ENCODE measurements at regions not wholly inside any gene's neighbourhood (a gene's known extent, or its start where the extent isn't known, plus 50 kb on each side); places are given as distances from the start of the nearest gene placed in this dataset.

GRCh38 chr15:75131269-75131643, 70.4 kb upstream of the C15orf39 start:
- DNase-seq = no peak

GRCh38 chr15:75134748-75135147, 66.9 kb upstream of the C15orf39 start:
- no peak for DNase-seq

GRCh38 chr15:75136118-75136517, 65.6 kb upstream of the C15orf39 start:
- no peak for DNase-seq

GRCh38 chr15:75136758-75137157, 64.9 kb upstream of the C15orf39 start:
- DNase-seq = no peak

GRCh38 chr15:75138016-75138999, 63.4 kb upstream of the C15orf39 start:
- DNase-seq = no peak

GRCh38 chr15:75140080-75140879, 61.4 kb upstream of the C15orf39 start:
- no peak for DNase-seq

- DNase-seq = no peak
These were observed 59.2 kb upstream of the C15orf39 start for GRCh38 chr15:75142499-75142898.

GRCh38 chr15:75143738-75144334, 57.8 kb upstream of the C15orf39 start:
- DNase-seq = no peak

GRCh38 chr15:75145027-75145841, 56.4 kb upstream of the C15orf39 start:
- no peak for DNase-seq

GRCh38 chr15:75148280-75148679, 53.4 kb upstream of the C15orf39 start:
- no peak for DNase-seq

GRCh38 chr15:75149867-75150709, 51.6 kb upstream of the C15orf39 start:
- no peak for DNase-seq

GRCh38 chr15:75151214-75152128, 50.2 kb upstream of the C15orf39 start:
- no peak for DNase-seq
